GM19455 (cell line): ENCODE measurements at regions not wholly inside any gene's neighbourhood (a gene's known extent, or its start where the extent isn't known, plus 50 kb on each side); places are given as distances from the start of the nearest gene placed in this dataset.
A peak's percentile ranks its signal among the peaks of the same experiment; 100 is the strongest.
"Not testable (repeated sequence)": the region's sequence is repeated elsewhere in the genome, so short reads cannot be mapped to it uniquely, and the experiment has no call there.

Experiments
- ATAC-seq: cut with Tn5 transposase; IDR thresholded peaks from one replicate; pipeline ENCODE4 v1.9.1; 2021; ENCODE audit not compliant: unreplicated experiment

- ATAC-seq: not testable (repeated sequence)
Measured at GRCh38 chr6:71686021-71686677, 200.2 kb upstream of the RIMS1 start.

GRCh38 chr6:71698702-71699101, 187.6 kb upstream of the RIMS1 start:
- no peak for ATAC-seq

- ATAC-seq: no peak
Measured at GRCh38 chr6:71706523-71706922, 179.8 kb upstream of the RIMS1 start.

GRCh38 chr6:71707059-71707458, 179.3 kb upstream of the RIMS1 start:
- no peak for ATAC-seq

GRCh38 chr6:71720705-71721104, 165.6 kb upstream of the RIMS1 start:
- no peak for ATAC-seq

- ATAC-seq: no peak
Measured at GRCh38 chr6:71721642-71722041, 164.7 kb upstream of the RIMS1 start.

GRCh38 chr6:71722736-71723135, 163.6 kb upstream of the RIMS1 start:
- no peak for ATAC-seq

- ATAC-seq: no peak
Measured at GRCh38 chr6:71724456-71725125, 161.8 kb upstream of the RIMS1 start.

- no peak for ATAC-seq
Measured at GRCh38 chr6:71725126-71725470, 161.3 kb upstream of the RIMS1 start.

- ATAC-seq: no peak
Measured at GRCh38 chr6:71726121-71726520, 160.2 kb upstream of the RIMS1 start.

GRCh38 chr6:71727632-71728294, 158.6 kb upstream of the RIMS1 start:
- peak; percentile 67 for ATAC-seq

- ATAC-seq: no peak
Measured at GRCh38 chr6:71730284-71730683, 156.1 kb upstream of the RIMS1 start.

GRCh38 chr6:71733970-71734899, 152.1 kb upstream of the RIMS1 start:
- no peak for ATAC-seq

GRCh38 chr6:71737953-71738352, 148.4 kb upstream of the RIMS1 start:
- no peak for ATAC-seq

- ATAC-seq: no peak
Measured at GRCh38 chr6:71745525-71745924, 140.8 kb upstream of the RIMS1 start.

- no peak for ATAC-seq
Measured at GRCh38 chr6:71766146-71766760, 120.1 kb upstream of the RIMS1 start.

GRCh38 chr6:71766796-71767195, 119.6 kb upstream of the RIMS1 start:
- ATAC-seq: no peak

GRCh38 chr6:71768356-71768755, 118.0 kb upstream of the RIMS1 start:
- ATAC-seq: no peak

GRCh38 chr6:71808865-71809264, 77.5 kb upstream of the RIMS1 start:
- no peak for ATAC-seq

- ATAC-seq: no peak
Measured at GRCh38 chr6:71810880-71811279, 75.5 kb upstream of the RIMS1 start.

GRCh38 chr6:71822625-71823024, 63.7 kb upstream of the RIMS1 start:
- no peak for ATAC-seq
